HG03159 (cell line): ENCODE measurements at regions not wholly inside any gene's neighbourhood (a gene's known extent, or its start where the extent isn't known, plus 50 kb on each side); places are given as distances from the start of the nearest gene placed in this dataset.
A peak's percentile ranks its signal among the peaks of the same experiment; 100 is the strongest.

Source experiments
- ATAC-seq: cut with Tn5 transposase; IDR thresholded peaks from one replicate; pipeline ENCODE4 v1.9.1; 2021; ENCODE audit warnings: mild to moderate bottlenecking, moderate library complexity; ENCODE audit not compliant: unreplicated experiment

GRCh38 chr11:82676483-82677094 is 57.1 kb downstream of the FAM181B start:
- ATAC-seq: peak; percentile 55

DNA sequence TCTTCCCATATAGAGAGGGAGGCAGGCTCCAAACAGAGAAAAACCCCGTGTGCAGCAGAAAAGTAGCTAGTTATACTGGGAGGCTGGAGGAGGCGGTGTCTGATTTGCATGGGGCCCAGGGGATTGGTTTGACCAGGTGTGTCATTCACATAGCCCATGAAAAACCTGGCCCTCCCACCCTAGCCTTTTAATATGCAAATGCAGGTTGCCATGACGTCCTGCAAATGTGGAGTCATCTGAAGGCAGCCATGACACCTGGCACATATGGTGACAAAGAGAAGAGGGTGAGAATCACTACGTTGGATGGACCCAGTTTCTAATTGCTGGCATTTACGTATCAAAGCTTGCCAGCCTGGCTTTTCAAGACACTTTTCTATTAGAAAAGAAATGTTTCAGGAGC is 57.8 kb downstream of the FAM181B start:
- no peak for ATAC-seq

- ATAC-seq: no peak
These were observed 60.0 kb downstream of the FAM181B start for GRCh38 chr11:82673631-82674030.

GRCh38 chr11:82671451-82671850 is 62.2 kb downstream of the FAM181B start:
- no peak for ATAC-seq

- no peak for ATAC-seq
These were observed 70.1 kb downstream of the FAM181B start for GRCh38 chr11:82663535-82663934.

DNA sequence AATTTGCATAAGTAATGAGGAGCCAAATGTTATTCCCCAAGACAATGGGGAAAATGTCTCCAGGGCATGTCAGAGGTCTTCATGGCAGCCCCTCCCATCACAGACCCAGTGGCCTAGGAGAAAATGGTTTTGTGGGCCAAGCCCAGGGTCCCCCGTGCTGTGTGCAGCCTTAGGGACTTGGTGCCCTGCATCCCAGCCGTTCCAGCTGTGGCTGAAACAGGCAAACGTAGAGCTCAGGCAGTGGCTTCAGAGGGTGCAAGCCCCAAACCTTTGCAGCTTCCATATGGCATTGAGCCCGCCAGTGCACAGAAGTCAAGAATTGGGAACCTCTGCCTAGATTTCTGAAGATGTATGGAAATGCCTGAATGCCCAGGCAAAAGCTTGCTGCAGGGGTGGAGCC is 79.9 kb downstream of the FAM181B start:
- no peak for ATAC-seq

GRCh38 chr11:82639251-82639650 is 94.4 kb downstream of the FAM181B start:
- no peak for ATAC-seq

DNA sequence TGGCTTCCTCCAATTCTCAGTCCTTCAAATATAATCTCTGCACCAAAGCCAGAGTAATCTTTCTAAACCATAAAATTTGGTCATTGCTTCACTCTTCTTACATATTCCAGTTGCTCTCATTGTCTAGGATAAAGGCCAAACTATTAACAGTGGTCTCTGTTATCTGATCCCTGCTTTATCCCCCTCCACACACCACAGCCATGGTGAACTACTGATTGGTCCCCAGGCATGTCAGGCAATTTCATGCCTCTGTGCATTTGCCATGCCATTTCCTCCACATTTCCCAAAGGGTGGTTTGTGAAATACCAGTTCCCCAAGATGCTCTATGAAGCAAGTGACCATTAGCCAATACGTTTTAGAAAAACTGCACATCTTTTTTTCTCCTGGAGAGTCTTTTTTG is 97.0 kb downstream of the FAM181B start:
- ATAC-seq: no peak

GRCh38 chr11:82634091-82634490 is 99.6 kb downstream of the FAM181B start:
- ATAC-seq: no peak

- peak; percentile 80 for ATAC-seq
These were observed 101.7 kb downstream of the FAM181B start for GRCh38 chr11:82631722-82632630.

DNA sequence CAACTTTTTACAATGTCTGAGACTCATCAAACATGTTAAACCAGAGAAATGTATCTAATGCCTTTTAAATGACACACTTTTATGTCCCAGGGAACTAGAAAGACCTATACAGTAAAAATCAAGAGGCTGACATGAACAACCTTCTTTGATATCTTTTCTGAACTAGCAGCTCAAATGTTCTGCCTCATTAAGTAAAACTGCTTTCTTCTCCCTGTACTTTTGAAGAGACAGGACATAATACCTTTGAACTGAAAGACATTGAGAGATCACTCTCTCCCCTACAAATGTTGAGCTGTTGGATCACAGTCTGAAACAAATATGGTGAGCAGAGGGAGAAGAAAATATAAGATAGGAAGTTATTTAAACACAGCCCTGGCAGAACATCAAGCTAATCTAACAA is 123.0 kb downstream of the FAM181B start:
- no peak for ATAC-seq

- ATAC-seq: no peak
These were observed 126.9 kb downstream of the FAM181B start for GRCh38 chr11:82606738-82607137.

- no peak for ATAC-seq
These were observed 132.0 kb downstream of the FAM181B start for GRCh38 chr11:82601711-82602110.

GRCh38 chr11:82599836-82600235 is 133.8 kb downstream of the FAM181B start:
- ATAC-seq: no peak

DNA sequence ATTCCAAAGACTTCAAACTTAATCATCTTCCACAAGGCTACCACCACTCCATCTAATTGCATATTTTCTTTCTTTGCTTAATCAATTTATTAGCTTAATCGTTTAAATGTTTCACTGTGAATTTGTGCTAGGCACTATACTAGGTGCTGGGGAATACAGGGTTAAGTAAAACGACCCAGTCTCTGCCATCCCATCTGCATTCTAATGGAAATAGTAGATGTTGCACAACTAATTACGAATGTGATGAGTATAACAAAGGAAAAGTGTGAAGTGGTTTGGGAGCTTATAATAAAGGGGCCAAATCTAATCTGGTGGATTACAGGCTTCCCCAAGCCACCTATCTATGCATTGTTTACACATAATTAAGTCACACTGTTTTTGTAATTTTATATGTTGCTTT is 147.1 kb downstream of the FAM181B start:
- ATAC-seq: no peak

DNA sequence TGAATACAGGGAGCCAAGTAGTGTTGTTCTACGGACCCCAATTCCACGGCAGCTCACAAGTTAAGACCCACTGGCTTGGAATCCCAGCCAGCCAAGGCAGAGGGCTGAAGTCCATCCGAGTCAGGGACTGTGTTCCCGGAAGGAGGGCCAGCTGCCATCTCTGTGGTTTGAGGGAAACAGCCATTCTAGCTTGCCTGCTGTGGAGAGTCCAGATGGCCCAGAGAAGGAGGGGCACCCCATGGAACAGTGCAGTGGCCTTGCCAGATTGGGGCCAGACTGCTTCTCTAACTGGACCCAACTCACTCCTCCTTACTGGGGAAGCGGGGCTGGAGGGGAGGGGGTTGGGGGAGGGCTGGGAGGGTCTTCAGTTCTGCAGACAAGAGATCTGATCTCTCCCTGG is 156.4 kb downstream of the FAM181B start:
- ATAC-seq: no peak

- no peak for ATAC-seq
These were observed 172.8 kb downstream of the FAM181B start for GRCh38 chr11:82560836-82561235.

DNA sequence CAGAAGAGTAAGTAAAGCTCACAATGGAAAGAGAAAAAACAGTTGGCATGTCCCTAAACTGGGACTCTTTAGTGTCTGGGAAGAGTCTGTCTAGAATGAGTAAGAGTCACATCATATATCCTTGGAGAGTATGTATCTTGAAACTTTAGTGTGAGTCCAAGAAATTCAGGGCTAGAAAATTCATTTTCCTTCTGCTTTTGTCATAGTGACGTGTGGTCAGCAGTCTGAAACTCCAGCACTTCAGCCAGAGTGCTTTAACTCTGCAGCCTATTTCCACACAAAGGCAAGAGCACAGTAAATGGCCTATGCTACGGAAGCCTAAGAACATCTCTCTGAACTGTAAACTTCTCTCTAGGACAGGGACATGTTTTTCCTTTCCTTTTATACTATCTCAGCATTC is 174.1 kb downstream of the FAM181B start:
- ATAC-seq: no peak

DNA sequence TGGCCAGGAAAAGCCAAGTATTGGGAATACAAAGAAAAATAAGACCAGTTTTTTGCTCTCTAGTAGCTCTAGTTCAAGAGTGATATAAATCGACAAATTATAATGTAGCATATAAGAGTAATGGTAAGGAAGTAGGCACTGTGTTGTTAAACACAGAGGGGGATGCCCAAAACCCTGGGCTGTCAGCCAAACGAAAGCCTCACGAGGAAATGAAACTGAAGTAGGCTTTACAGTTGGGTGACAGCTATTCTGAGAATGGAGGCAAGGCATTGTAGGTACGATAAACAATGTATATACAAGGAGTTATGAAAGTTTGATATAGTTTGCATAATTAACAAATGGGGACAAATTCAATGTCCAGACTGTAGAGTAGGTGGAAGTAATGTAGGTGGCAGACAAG is 176.4 kb downstream of the FAM181B start:
- peak; percentile 99 for ATAC-seq

DNA sequence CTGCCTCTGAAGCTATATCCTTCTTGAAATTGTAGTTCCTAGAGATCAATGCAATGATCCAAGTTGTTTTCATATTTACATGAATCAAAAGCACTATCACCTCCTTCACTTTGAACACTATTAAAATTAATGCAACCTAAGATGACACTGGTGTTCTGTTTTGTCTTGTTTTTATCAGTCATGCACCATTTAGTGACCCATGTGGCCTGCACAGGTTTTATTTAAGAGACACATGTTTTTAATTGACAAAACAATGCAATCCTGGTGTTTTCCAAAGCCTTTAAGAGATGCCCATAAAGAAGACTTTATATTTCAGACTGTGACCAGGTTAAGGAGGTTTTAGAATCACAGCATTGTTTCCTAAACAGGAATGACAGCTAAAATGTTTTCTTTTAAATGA is 177.5 kb downstream of the FAM181B start:
- ATAC-seq: no peak

DNA sequence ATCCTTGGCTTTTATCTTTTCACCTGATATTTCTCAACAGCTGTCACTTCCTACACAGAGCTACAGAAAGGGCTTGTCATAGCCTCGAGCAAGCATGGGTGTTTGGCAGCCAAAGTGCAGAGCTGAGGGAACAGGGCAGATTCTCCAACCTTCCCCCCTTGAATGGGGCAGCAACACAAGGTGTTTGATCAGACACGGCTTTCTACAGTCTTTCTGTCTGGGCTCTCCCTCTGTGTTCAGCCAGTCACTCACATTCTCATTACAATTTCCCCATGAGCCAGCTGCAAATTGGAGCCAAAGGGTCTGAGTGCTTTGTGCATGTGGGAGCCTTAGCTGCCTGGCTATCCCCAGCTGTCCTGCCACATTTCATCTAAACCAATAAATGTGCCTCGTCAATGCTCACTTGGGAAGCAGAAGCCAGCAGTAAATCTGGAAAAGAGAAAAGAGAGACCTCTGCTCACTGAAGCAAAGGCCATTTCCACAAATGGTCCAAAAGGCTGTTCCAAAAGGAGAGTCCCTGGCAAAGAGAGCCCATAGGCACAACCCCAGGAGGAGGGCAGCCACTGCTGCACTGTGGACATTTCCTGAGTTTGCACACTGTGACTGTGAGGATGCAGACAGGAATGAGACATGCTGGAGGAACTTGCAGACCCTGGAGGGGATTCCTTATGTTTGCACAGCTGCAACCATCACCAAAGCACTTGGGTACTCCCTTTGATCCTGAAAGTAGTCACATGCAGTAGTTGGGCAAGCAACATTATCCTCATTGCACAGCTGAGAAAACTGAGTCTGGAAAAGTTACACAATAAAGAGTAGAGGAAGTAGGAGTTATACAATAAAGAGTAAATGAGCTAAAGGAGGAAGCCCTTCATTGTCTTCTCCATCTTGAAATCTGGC is 186.8 kb downstream of the FAM181B start:
- no peak for ATAC-seq
